ENCODE measurements at regions not wholly inside any gene's neighbourhood (a gene's known extent, or its start where the extent isn't known, plus 50 kb on each side); places are given as distances from the start of the nearest gene placed in this dataset.
"Not testable (repeated sequence)": the region's sequence is repeated elsewhere in the genome, so short reads cannot be mapped to it uniquely, and the experiment has no call there.

DNA sequence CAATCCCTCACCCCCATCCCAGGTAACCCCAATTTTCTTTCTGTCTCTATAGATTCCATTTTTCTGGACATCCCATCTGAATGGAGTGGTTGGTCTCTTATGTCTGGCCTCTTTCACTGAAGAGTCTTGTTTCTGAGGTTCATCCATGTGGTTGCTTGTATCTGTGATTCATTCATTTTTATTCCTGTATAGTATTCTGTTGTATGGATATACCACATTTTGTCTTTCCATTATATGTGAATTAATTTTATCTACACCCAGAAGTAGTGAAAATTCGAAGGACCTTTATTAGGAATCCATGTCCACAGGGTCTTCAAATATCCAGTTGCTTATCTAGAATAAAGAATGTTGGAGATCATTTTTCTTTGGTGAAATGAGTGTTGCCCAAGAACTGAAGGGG is 207.6 kb upstream of the MSX2 start:
- no peak for DNase-seq (ENCODE audit: low spot score)
- in situ Hi-C loops (cut with HindIII; ENCODE audit: low sequenced_read_pairs), result no loop called here

DNA sequence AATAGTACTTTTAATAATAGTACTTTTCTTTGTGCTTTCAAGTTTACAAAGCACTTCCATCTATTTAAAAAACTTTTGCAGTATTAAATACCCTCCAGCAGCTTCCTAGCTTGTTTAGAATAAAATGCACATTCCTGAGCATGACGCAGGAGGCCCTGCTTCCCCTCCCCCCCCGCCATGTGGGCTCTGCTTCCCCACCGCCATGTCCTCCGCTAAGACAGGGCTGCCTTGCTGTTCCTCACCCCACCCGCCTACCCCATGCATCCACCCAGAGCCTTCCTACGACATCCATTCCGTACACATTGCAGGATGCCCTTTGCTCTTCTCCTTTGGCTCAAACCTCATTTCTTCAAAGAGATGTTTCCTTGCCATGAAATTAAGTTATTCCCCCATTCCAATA is 205.9 kb upstream of the MSX2 start:
- in situ Hi-C loops (cut with HindIII; ENCODE audit: low sequenced_read_pairs), result no loop called here
- no peak for DNase-seq (ENCODE audit: low spot score)

DNA sequence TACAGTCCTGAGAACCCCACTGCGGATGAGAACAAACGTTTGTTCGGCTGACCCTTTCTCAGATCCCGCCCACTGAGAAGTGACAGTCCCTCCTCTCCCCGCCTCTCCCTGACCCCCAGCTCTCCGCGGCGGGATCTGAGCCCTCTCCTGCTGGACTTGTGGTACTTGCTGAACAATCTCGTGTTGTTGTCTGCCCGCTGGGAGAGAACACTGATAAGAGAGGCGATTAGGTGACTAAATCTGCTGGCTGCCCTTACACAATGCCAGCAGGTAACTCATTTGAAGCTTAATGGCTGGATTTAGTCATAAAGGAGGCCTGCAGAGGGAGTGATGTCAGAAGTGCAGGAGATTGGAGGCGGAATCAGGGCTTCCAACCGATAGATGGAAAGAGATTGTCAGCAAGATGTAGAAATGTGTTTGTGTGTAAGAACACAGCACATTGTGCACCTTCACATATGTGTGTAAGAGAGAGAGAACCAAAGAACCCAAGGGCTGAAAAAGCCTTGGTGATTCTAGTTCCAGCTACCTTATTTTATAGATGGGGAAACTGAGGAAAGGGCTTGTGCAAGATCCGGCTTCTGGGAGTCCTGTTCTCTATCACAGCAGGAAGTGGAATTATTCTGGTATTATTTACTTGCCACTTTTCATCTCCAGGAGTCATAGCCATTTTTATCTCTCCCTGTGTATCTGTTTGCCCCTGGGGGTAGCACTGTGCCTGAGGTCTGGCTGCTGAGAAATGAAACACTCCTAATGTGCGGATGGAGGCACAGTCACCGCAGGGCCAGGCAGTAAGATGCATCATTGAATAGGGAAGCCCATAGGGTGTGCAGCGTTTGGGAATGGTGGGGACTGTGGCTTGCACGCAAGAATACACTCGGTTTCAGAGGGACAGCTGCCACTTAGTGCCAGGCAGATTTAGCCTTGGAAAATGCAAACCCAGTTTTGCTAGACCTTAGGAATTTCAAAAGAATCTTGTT is 203.7 kb upstream of the MSX2 start:
- in situ Hi-C loops (cut with HindIII; ENCODE audit: low sequenced_read_pairs), result no loop called here
- no peak for DNase-seq (ENCODE audit: low spot score)

- in situ Hi-C loops (cut with HindIII; ENCODE audit: low sequenced_read_pairs), result no loop called here
- no peak for DNase-seq (ENCODE audit: low spot score)
These were observed 202.9 kb upstream of the MSX2 start for GRCh38 chr5:174521449-174521848.

- in situ Hi-C loops (cut with HindIII; ENCODE audit: low sequenced_read_pairs), result no loop called here
- no peak for DNase-seq (ENCODE audit: low spot score)
These were observed 201.7 kb upstream of the MSX2 start for GRCh38 chr5:174522480-174523260.

DNA sequence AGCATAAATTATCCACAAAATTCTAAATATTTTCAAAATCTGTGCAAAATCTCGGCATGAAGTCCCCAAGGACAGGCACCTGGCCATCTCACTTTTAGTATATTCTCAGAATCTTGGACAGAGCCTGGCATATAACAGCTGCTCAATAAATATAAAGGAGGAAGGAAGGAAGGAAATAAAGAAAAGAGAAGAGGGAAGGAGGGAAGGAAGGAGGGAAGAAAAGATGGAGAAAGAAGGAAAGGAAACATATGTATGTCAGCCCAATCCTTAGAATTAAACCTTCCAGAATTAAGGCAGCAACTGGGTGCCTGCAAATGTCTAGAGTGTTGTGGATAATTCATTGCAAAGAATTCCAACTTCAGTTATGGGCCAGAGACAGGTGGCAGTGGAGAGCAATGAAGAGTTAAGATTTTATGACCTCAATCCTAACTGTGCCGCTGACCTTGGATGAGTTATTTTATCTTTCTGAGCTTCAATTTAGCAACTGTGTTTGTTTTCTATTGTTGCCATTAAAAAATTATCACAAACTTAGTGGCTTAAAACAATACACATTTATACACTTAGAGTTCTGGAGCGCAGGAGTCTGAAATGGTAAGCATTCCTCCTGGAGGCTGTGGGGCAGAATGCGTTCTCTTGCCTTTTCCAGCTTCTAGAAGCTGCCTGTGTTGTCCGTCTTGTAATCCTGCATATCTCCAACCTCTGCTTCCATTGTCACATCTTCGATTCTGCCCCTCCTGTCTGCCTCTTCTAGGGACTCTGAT is 200.9 kb upstream of the MSX2 start:
- DNase-seq (ENCODE audit: low spot score), result no peak

GRCh38 chr5:174524351-174524750 is 200.0 kb upstream of the MSX2 start:
- in situ Hi-C loops (cut with HindIII; ENCODE audit: low sequenced_read_pairs), result no loop called here
- DNase-seq (ENCODE audit: low spot score), result no peak

More for the DNA sequence above, 200.9 kb upstream of the MSX2 start:
- in situ Hi-C loops (cut with HindIII; ENCODE audit: low sequenced_read_pairs), result no loop called here

DNA sequence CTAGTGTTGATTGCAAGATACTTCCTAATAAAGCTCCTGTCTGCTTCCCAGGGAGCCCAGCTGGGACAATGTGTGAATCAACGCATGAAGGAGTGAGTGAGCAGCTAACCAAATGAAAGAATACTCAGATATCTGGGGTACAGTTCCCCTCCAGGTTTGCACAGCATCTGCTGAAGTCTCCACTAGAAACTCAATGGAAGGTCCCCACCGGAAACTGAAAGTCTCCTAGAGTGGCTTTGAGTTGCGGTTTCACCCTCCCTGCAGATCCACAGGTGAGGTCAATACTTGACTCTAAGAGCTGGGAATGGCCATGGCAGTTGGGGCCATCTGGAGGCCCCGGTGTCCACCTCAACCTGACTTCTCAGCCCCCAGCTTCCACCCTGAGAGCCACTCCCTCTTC is 198.2 kb upstream of the MSX2 start:
- in situ Hi-C loops (cut with HindIII; ENCODE audit: low sequenced_read_pairs), result no loop called here

GRCh38 chr5:174527916-174528540 is 196.4 kb upstream of the MSX2 start:
- no peak for DNase-seq (ENCODE audit: low spot score)
- in situ Hi-C loops (cut with HindIII; ENCODE audit: low sequenced_read_pairs), result no loop called here

More for the DNA sequence above, 198.2 kb upstream of the MSX2 start:
- no peak for DNase-seq (ENCODE audit: low spot score)

GRCh38 chr5:174528821-174529544 is 195.4 kb upstream of the MSX2 start:
- in situ Hi-C loops (cut with HindIII; ENCODE audit: low sequenced_read_pairs), result no loop called here

GRCh38 chr5:174529925-174530681 is 194.3 kb upstream of the MSX2 start:
- in situ Hi-C loops (cut with HindIII; ENCODE audit: low sequenced_read_pairs), result no loop called here
- DNase-seq (ENCODE audit: low spot score), result no peak

More at GRCh38 chr5:174528821-174529544, 195.4 kb upstream of the MSX2 start:
- DNase-seq (ENCODE audit: low spot score), result no peak

- DNase-seq (ENCODE audit: low spot score), result no peak
These were observed 192.6 kb upstream of the MSX2 start for GRCh38 chr5:174531782-174532191.

GRCh38 chr5:174532455-174533453 is 191.6 kb upstream of the MSX2 start:
- in situ Hi-C loops (cut with HindIII; ENCODE audit: low sequenced_read_pairs), result no loop called here
- peak; percentile 16 for DNase-seq (ENCODE audit: low spot score)

More at GRCh38 chr5:174531782-174532191, 192.6 kb upstream of the MSX2 start:
- in situ Hi-C loops (cut with HindIII; ENCODE audit: low sequenced_read_pairs), result no loop called here

DNA sequence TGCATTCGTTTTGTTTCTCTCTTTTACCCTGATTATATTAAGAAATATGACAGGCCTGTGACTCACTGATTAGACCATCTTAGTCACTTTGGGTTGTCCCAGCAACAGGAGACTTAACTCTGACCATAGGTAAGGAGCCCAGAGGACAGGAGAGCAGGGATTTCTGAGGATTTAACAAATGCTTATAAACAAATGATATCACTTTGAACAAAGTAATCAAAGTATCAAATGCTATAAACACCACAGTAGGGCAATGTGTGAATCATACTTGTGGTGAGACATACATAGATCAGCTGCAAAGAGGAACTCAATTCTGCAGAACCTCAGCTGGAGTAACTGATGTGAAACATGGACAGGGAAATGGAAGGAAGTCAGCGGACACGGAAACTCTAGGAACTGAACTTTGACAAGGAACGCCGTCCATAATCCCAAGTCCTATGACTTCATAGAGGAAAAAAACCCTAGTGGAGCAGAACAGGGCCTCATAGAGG is 190.6 kb upstream of the MSX2 start:
- DNase-seq (ENCODE audit: low spot score), result no peak
- in situ Hi-C loops (cut with HindIII; ENCODE audit: low sequenced_read_pairs), result no loop called here

GRCh38 chr5:174535669-174536068 is 188.7 kb upstream of the MSX2 start:
- DNase-seq (ENCODE audit: low spot score), result no peak
- in situ Hi-C loops (cut with HindIII; ENCODE audit: low sequenced_read_pairs), result no loop called here

GRCh38 chr5:174539823-174540222 is 184.6 kb upstream of the MSX2 start:
- DNase-seq (ENCODE audit: low spot score); in situ Hi-C loops (cut with HindIII; ENCODE audit: low sequenced_read_pairs): not testable (repeated sequence)

All from G401 (cell line).